Neural cell (in vitro differentiated cells): ENCODE measurements at regions not wholly inside any gene's neighbourhood (a gene's known extent, or its start where the extent isn't known, plus 50 kb on each side); places are given as distances from the start of the nearest gene placed in this dataset.

Experiments used
- CTCF ChIP-seq: fragments of 450-650 bp; IDR thresholded peaks from 2 replicates; pipeline ENCODE4 v1.5.1; 2014; ENCODE audit warnings: antibody characterized with exemption, mild to moderate bottlenecking, moderate library complexity; ENCODE audit not compliant: poor library complexity, severe bottlenecking
- EP300 ChIP-seq: fragments of 450-650 bp; conservative IDR thresholded peaks from 2 replicates; pipeline ENCODE4 v1.6.1; 2014; ENCODE audit warnings: antibody characterized with exemption, mild to moderate bottlenecking, moderate library complexity; ENCODE audit not compliant: poor library complexity, severe bottlenecking
- MXI1 ChIP-seq: fragments of 450-650 bp; conservative IDR thresholded peaks from 2 replicates; pipeline ENCODE4 v1.6.1; 2014; ENCODE audit warnings: antibody characterized with exemption, mild to moderate bottlenecking; ENCODE audit not compliant: poor library complexity, severe bottlenecking

GRCh38 chr7:131889572-131890150 is 333.2 kb upstream of the PODXL start:
- TF ChIP-seq EP300 (no peak), MXI1 (no peak), CTCF (no peak)
